ENCODE measurements at regions not wholly inside any gene's neighbourhood (a gene's known extent, or its start where the extent isn't known, plus 50 kb on each side); places are given as distances from the start of the nearest gene placed in this dataset.

GRCh38 chr3:14288833-14289451 is 110.3 kb downstream of the LSM3 start:
- no peak for DNase-seq

GRCh38 chr3:14289590-14290461 is 111.2 kb downstream of the LSM3 start:
- no peak for DNase-seq

GRCh38 chr3:14290631-14291385 is 111.6 kb upstream of the SLC6A6 start:
- DNase-seq: no peak

- DNase-seq: no peak
These were observed 107.4 kb upstream of the SLC6A6 start for GRCh38 chr3:14295037-14295436.

GRCh38 chr3:14295801-14296200 is 106.6 kb upstream of the SLC6A6 start:
- no peak for DNase-seq

GRCh38 chr3:14297305-14297704 is 105.1 kb upstream of the SLC6A6 start:
- DNase-seq: no peak

- no peak for DNase-seq
These were observed 104.6 kb upstream of the SLC6A6 start for GRCh38 chr3:14297784-14298236.

- no peak for DNase-seq
These were observed 104.0 kb upstream of the SLC6A6 start for GRCh38 chr3:14298442-14298841.

- DNase-seq: no peak
These were observed 103.3 kb upstream of the SLC6A6 start for GRCh38 chr3:14298991-14299555.

GRCh38 chr3:14299767-14300166 is 102.6 kb upstream of the SLC6A6 start:
- no peak for DNase-seq

GRCh38 chr3:14300721-14301399 is 101.5 kb upstream of the SLC6A6 start:
- DNase-seq: no peak

- DNase-seq: no peak
These were observed 100.8 kb upstream of the SLC6A6 start for GRCh38 chr3:14301558-14301957.

- no peak for DNase-seq
These were observed 98.9 kb upstream of the SLC6A6 start for GRCh38 chr3:14303336-14304100.

- DNase-seq: no peak
These were observed 98.0 kb upstream of the SLC6A6 start for GRCh38 chr3:14304101-14305045.

- DNase-seq: no peak
These were observed 97.1 kb upstream of the SLC6A6 start for GRCh38 chr3:14305324-14305723.

- DNase-seq: no peak
These were observed 96.3 kb upstream of the SLC6A6 start for GRCh38 chr3:14306142-14306541.

- DNase-seq: no peak
These were observed 94.6 kb upstream of the SLC6A6 start for GRCh38 chr3:14307656-14308302.

- DNase-seq: no peak
These were observed 90.7 kb upstream of the SLC6A6 start for GRCh38 chr3:14311729-14312128.

GRCh38 chr3:14312375-14312774 is 90.0 kb upstream of the SLC6A6 start:
- no peak for DNase-seq

GRCh38 chr3:14317057-14317553 is 85.3 kb upstream of the SLC6A6 start:
- no peak for DNase-seq
